Hematopoietic multipotent progenitor cell treated with erythropoietin and hydrocortisone succinate and interleukin-3 and kit ligand, for 4 days (in vitro differentiated cells): ENCODE measurements at regions not wholly inside any gene's neighbourhood (a gene's known extent, or its start where the extent isn't known, plus 50 kb on each side); places are given as distances from the start of the nearest gene placed in this dataset.
"Not testable (repeated sequence)": the region's sequence is repeated elsewhere in the genome, so short reads cannot be mapped to it uniquely, and the experiment has no call there.

Experiments
- DNase-seq: peaks from one replicate; pipeline ENCODE4 v3.0.0-alpha.2; 2015

DNA sequence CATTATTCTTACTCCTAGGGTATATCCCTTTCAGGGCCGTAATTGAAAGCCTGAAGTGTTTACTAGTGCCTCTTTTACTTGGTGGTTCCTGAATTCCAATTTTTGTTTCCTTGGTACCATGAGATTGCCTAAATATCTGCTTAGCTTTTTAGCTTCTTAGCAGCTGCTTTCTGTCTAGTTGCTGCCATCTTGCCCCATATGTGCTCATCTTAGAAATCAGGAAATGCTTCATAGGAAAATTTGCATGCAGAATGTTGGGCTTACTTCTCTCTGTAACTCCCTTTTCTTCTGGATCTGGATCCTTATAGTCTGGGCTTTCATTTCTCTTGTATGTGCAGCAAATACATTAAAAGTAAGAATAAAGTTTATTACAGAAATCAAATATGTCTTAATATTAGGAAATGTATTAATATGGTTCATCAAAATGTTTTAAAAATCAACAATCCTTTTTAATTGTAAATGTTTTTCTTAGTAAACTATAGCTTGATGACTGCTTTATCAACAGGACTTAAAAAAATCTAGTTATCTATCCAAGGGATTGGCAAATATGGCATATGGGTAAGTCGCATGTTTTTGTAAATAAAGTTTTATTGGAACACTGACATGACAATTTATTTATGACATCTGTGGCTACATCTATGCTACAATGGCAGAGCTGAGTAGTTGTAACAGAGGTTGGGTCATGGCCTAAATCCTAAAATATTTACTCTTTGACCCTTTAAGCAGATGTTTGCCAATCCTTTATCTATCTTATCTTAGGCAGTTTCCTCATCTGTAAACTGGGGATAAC is 73.5 kb upstream of the CDK6 start:
- no peak for DNase-seq

DNA sequence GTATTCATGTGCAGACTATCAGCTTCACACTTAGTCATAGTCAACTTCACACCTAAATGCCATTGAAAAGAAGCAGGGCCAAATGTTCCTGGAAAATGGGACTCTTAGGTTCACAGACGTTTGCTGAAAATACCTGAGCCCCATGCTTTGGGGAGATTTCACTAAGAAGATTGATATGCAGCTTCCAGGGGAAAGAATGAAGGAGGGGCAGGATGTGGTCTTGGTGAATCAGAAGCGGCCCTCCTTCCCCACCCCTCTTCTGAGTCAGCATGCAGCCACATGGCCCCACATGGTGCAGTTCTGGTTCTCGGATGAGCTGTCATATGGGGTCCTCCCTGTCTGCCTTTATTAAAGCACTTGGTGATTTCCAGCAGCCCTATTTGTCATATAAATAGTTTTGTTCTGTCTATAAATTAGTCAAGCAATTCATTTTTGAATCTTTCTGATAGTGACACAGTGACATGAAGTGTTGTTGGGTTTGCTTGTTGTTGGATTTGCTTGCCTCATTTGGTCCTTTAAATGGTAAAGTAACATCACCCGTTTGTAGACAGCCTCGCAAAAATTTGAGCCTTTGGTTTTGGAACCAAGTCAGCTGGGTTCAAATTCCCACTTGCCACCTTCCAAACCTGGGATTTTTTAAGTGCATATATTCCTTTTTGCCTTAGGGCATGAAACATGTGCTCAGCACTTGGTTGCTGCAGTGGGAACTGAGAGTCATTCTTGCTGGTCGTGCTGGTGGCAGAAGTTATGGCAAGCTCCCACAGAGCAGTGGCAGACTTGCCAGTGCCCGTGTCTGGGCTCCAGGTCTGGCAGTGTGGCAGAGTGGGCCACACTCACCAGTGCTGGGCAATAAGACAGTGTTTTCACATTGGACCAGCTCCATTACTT is 68.1 kb upstream of the CDK6 start:
- DNase-seq, result peak; percentile 89

DNA sequence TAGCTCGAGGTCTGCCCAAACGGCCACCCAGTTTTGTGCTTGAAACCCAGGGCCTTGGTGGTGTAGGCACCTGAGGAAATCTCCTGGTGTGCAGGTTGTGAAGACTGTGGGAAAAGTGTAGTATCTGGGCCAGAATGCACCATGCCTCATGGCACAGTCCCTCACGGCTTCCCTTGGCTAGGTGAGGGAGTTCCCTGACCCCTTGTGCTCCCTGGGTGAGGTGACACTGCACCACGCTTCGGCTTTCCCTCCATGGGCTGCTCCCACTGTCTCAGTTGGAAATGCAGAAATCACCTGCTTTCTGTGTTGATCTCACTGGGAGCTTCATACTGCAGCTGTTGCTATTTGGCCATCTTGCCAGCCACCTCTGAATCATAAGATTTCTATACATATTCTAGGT is 62.4 kb upstream of the CDK6 start:
- no peak for DNase-seq

DNA sequence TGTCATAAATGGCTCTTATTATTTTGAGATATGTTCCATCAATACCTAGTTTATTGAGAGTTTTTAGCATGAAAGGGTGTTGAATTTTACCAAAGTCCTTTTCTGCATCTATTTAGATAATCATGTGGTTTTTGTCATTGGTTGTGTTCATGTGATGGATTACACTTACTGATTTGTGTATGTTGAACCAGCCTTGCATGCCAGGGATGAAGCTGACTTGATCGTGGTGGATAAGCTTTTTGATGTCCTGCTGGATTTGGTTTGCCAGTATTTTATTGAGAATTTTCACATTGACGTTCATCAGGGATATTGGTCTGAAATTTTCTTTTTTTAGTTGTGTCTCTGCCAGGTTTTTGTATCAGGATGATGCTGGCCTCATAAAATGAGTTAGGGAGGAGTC is 58.5 kb upstream of the CDK6 start:
- not testable (repeated sequence) for DNase-seq

DNA sequence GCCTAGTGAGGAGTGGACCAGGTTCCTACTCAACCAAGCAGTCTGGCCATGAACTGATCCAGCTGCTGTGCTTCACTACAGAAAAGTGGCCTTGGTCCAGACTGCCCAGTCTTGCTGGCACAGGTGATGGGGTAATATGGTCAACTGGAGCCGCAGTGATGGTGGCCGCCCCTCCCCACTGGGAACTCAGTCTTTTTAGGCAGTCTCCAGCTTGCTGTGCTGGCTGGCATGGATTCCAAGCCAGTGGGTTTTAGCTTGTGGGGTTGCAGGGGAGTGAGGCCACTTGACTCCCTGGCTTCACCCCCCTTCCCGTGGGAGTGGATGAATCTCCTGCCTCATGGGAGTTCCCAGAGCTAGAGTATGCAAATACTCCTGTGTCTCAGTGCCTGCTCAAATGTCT is 52.7 kb upstream of the CDK6 start:
- no peak for DNase-seq
